ENCODE measurements at regions not wholly inside any gene's neighbourhood (a gene's known extent, or its start where the extent isn't known, plus 50 kb on each side); places are given as distances from the start of the nearest gene placed in this dataset.

GRCh38 chr15:75136758-75137157, 64.9 kb upstream of the C15orf39 start:
- no peak for DNase-seq (ENCODE audit: low spot score, unreplicated experiment)
- Mint-ChIP-seq H3K4me1 (ENCODE audit: low read depth) (peaks cover 3% of the 10 kb centered on the region), H3K36me3 (ENCODE audit: insufficient read depth) (peaks cover 3% of the 10 kb centered on the region), H3K9me3 (ENCODE audit: low read depth) (peaks cover 9% of the 10 kb centered on the region), H3K27ac (no peak overlapping the region), H3K27me3 (no peaks in the 10 kb centered on the region), H3K4me3 (ENCODE audit: low read depth) (no peak overlapping the region)
- TF ChIP-seq CTCF (IDR thresholded peaks at IDR 0.05; ENCODE audit: unreplicated experiment) = no peak

GRCh38 chr15:75138016-75138999, 63.4 kb upstream of the C15orf39 start:
- Mint-ChIP-seq H3K27me3 (no peaks in the 10 kb centered on the region), H3K4me1 (ENCODE audit: low read depth) (peaks cover 3% of the 10 kb centered on the region), H3K4me3 (ENCODE audit: low read depth) (no peak overlapping the region), H3K9me3 (ENCODE audit: low read depth) (peaks cover 17% of the 10 kb centered on the region), H3K27ac (no peak overlapping the region), H3K36me3 (ENCODE audit: insufficient read depth) (peaks cover 8% of the 10 kb centered on the region)
- no peak for DNase-seq (ENCODE audit: low spot score, unreplicated experiment)
- no peak for TF ChIP-seq CTCF (IDR thresholded peaks at IDR 0.05; ENCODE audit: unreplicated experiment)

GRCh38 chr15:75140080-75140879, 61.4 kb upstream of the C15orf39 start:
- H3K36me3 Mint-ChIP-seq (ENCODE audit: insufficient read depth) = peaks cover 8% of the 10 kb centered on the region

GRCh38 chr15:75142499-75142898, 59.2 kb upstream of the C15orf39 start:
- no peak for TF ChIP-seq CTCF (IDR thresholded peaks at IDR 0.05; ENCODE audit: unreplicated experiment)
- DNase-seq (ENCODE audit: low spot score, unreplicated experiment) = no peak
- Mint-ChIP-seq H3K4me1 (ENCODE audit: low read depth) (peaks cover 3% of the 10 kb centered on the region), H3K9me3 (ENCODE audit: low read depth) (peaks cover 19% of the 10 kb centered on the region), H3K4me3 (ENCODE audit: low read depth) (no peak overlapping the region), H3K27me3 (no peaks in the 10 kb centered on the region), H3K36me3 (ENCODE audit: insufficient read depth) (peaks cover 8% of the 10 kb centered on the region), H3K27ac (no peak overlapping the region)

More at GRCh38 chr15:75140080-75140879, 61.4 kb upstream of the C15orf39 start:
- H3K27me3 Mint-ChIP-seq = no peaks in the 10 kb centered on the region
- peaks cover 3% of the 10 kb centered on the region for H3K4me1 Mint-ChIP-seq (ENCODE audit: low read depth)
- no peak for TF ChIP-seq CTCF (IDR thresholded peaks at IDR 0.05; ENCODE audit: unreplicated experiment)
- no peak for DNase-seq (ENCODE audit: low spot score, unreplicated experiment)
- H3K4me3 Mint-ChIP-seq (ENCODE audit: low read depth) = no peak overlapping the region
- peak overlapping the region; percentile 29 for H3K27ac Mint-ChIP-seq
- H3K9me3 Mint-ChIP-seq (ENCODE audit: low read depth) = peaks cover 22% of the 10 kb centered on the region

GRCh38 chr15:75143738-75144334, 57.8 kb upstream of the C15orf39 start:
- peaks cover 19% of the 10 kb centered on the region for H3K9me3 Mint-ChIP-seq (ENCODE audit: low read depth)
- no peak overlapping the region for H3K27ac Mint-ChIP-seq
- no peak for TF ChIP-seq CTCF (IDR thresholded peaks at IDR 0.05; ENCODE audit: unreplicated experiment)
- no peak overlapping the region for H3K4me3 Mint-ChIP-seq (ENCODE audit: low read depth)
- H3K36me3 Mint-ChIP-seq (ENCODE audit: insufficient read depth) = peaks cover 8% of the 10 kb centered on the region
- DNase-seq (ENCODE audit: low spot score, unreplicated experiment) = no peak
- H3K27me3 Mint-ChIP-seq = no peaks in the 10 kb centered on the region
- peaks cover 3% of the 10 kb centered on the region for H3K4me1 Mint-ChIP-seq (ENCODE audit: low read depth)

Data from progenitor cell of endocrine pancreas (in vitro differentiated cells).